Mammary epithelial cell (primary cell): ENCODE measurements at regions not wholly inside any gene's neighbourhood (a gene's known extent, or its start where the extent isn't known, plus 50 kb on each side); places are given as distances from the start of the nearest gene placed in this dataset.

ENCODE experiments used
- EZH2 ChIP-seq: IDR thresholded peaks from 2 replicates; pipeline ENCODE4 v1.6.1; 2012; ENCODE audit warnings: low read length, inconsistent platforms, borderline replicate concordance
- TF ChIP-seq, protein P1 (sequence below), 2 donors: IDR thresholded peaks in 1 of 2; conservative IDR thresholded peaks in 1 of 2; 2 replicates each; pipeline ENCODE4 v1.5.1; 2011 to 2012; ENCODE audit warnings: inconsistent platforms in 2 of 2, low read length in 2 of 2, mild to moderate bottlenecking in 2 of 2, control low read depth in 1 of 2, low read depth in 1 of 2; ENCODE audit not compliant: insufficient read depth in 1 of 2; ENCODE audit errors: extremely low read depth in 1 of 2

DNA sequence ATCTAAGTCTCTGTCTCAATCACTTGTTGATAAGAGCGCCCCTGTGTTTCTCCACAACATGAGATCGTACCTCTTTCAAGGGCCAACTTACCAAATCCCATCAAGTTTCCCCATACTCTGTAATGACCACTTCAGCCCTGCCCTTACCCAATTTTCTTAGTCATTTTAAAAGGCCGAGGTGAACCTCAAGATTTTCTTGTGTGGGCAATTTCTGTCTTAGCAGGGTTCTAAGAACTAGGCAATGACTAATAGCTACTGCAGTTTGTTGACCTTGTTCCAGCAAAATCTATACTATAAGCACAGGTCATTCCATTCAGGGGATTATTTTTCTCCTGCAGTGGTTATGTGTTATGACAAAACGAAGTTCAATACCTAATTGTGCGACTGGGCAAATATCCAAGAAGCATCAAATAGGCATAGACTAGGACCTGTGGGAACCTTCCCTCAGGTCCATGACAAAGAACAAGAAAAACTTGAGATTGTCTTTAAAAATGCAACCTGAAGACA, 359.8 kb downstream of the PCNX1 start:
- TF ChIP-seq, protein P1, sequence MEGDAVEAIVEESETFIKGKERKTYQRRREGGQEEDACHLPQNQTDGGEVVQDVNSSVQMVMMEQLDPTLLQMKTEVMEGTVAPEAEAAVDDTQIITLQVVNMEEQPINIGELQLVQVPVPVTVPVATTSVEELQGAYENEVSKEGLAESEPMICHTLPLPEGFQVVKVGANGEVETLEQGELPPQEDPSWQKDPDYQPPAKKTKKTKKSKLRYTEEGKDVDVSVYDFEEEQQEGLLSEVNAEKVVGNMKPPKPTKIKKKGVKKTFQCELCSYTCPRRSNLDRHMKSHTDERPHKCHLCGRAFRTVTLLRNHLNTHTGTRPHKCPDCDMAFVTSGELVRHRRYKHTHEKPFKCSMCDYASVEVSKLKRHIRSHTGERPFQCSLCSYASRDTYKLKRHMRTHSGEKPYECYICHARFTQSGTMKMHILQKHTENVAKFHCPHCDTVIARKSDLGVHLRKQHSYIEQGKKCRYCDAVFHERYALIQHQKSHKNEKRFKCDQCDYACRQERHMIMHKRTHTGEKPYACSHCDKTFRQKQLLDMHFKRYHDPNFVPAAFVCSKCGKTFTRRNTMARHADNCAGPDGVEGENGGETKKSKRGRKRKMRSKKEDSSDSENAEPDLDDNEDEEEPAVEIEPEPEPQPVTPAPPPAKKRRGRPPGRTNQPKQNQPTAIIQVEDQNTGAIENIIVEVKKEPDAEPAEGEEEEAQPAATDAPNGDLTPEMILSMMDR (conservative IDR thresholded peaks at IDR 0.05 in 1 of 2, IDR thresholded peaks at IDR 0.05 in 1 of 2; ENCODE audit: extremely low read depth in 1 of 2, insufficient read depth in 1 of 2, low read depth in 1 of 2, low read length in 2 of 2) = no peak
- TF ChIP-seq EZH2 = no peak
